GM12874 (cell line): ENCODE measurements at regions not wholly inside any gene's neighbourhood (a gene's known extent, or its start where the extent isn't known, plus 50 kb on each side); places are given as distances from the start of the nearest gene placed in this dataset.

Source experiments
- TF ChIP-seq, protein P1 (sequence below): IDR thresholded peaks from 2 replicates; pipeline ENCODE4 v1.5.1; 2011; ENCODE audit warnings: low read depth, mild to moderate bottlenecking, control low read depth, low read length, moderate library complexity; ENCODE audit not compliant: insufficient read depth

DNA sequence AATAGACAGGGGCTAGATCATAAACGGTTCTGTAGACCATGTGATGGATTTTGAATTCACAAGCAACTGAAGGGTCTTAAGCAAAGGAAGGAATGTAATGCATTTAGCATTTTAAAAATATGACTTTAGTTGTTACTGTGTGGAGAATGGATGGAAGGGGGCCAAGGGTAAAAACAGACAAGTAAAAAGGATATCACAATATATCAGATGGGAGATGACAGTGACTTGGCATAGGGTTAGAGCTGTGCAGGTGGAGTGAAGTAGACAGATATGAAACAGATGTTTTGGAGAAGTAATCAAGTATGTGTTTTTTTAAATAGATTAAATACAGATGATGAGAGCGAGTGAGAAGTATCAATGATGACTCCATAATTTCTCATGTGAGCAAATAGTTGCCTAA, 1116.0 kb upstream of the TENM3 start:
- TF ChIP-seq, protein P1, sequence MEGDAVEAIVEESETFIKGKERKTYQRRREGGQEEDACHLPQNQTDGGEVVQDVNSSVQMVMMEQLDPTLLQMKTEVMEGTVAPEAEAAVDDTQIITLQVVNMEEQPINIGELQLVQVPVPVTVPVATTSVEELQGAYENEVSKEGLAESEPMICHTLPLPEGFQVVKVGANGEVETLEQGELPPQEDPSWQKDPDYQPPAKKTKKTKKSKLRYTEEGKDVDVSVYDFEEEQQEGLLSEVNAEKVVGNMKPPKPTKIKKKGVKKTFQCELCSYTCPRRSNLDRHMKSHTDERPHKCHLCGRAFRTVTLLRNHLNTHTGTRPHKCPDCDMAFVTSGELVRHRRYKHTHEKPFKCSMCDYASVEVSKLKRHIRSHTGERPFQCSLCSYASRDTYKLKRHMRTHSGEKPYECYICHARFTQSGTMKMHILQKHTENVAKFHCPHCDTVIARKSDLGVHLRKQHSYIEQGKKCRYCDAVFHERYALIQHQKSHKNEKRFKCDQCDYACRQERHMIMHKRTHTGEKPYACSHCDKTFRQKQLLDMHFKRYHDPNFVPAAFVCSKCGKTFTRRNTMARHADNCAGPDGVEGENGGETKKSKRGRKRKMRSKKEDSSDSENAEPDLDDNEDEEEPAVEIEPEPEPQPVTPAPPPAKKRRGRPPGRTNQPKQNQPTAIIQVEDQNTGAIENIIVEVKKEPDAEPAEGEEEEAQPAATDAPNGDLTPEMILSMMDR = no peak

GRCh38 chr4:181137351-181137750, 1105.9 kb upstream of the TENM3 start:
- TF ChIP-seq, protein P1 = no peak

GRCh38 chr4:181138116-181138515, 1105.1 kb upstream of the TENM3 start:
- TF ChIP-seq, protein P1 = no peak

DNA sequence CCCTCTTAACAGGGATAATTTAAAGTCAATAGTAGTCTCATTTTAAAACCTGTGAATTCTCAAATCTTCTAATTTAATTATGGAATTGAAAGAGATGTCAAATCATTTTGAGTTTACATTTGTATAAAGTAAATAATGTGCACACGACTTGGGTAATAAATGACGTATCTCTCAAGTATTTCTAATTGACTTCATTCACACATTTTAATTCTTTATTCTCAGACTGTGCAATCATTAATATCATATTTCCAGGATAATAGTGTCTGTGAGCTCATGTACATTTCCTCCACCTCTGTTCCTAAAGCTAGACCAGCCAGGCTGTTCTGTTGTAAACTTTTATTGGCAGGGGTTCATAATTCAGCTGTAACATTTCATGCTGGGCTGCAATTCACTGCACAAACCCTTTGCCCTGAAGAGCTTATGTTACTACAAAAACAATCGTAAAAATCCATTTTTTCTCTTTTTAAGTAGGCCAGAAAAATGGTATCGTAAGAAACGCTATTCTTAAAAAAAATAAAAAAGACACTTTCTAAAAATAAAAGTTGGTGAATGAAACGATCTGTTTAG, 1103.1 kb upstream of the TENM3 start:
- TF ChIP-seq, protein P1 = no peak

DNA sequence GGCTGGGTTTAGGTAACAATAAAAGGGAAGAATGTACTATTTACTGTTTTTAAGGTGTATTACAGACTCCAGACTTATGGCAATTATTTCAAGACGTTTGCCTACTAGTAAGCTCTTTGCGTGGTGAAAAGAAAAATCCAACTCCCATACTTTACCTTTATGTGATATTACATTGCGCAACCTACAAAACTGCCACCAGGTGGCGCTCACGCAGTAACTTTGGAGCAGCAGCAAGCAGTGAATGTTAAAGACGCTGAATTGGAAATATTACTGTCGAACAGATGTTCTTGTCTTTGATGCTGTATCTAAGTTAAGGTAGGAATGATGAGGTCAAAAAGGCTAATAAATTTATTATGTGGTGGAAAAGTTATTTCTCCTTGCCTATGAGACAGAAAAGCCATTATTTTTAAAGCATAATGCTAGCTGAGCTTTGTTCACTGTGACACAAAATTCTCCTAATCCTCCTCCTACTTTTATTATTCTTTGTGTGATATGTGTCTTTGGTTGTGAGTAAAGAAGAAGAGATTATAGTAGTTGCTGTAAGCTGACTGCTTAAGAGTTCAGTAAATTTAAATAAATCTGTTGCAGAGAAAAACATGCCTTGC, 1099.8 kb upstream of the TENM3 start:
- TF ChIP-seq, protein P1 = peak; percentile 69

DNA sequence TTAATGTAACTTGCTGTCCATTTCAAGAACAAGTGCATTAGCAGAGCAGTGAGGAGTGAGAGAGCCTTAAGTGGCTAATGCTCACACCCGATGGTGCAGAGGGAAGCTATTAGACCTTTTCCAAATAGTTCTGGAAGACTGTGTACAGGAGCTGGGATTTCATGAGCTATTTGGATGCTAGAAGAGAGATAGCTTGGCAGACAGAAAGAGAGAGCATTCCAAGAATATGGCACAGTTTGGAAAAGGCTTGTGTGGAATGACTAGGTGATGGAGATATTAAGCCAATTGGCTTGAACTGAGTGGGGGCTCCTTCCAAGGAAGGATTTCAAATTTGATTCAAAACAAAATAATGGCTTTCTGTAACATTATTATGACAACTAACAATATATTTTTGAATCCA, 1097.2 kb upstream of the TENM3 start:
- TF ChIP-seq, protein P1 = no peak

GRCh38 chr4:181147416-181147951, 1095.7 kb upstream of the TENM3 start:
- TF ChIP-seq, protein P1 = no peak
